K562 (cell line): ENCODE measurements at regions not wholly inside any gene's neighbourhood (a gene's known extent, or its start where the extent isn't known, plus 50 kb on each side); places are given as distances from the start of the nearest gene placed in this dataset.

Source experiments
- DPF2 ChIP-seq: fragments of 450-650 bp; IDR thresholded peaks from 2 replicates; pipeline ENCODE4 v1.6.1; 2016
- FOXA1 ChIP-seq: fragments of 450-650 bp; IDR thresholded peaks from 2 replicates; pipeline ENCODE4 v1.6.1; 2016; ENCODE audit warnings: mild to moderate bottlenecking, borderline replicate concordance
- FOXJ3 ChIP-seq: sonication (generic); formaldehyde crosslinking; IDR thresholded peaks from 2 replicates; pipeline ENCODE4 v1.4.0; 2020; ENCODE audit warnings: mild to moderate bottlenecking, missing genetic modification reagents
- HDAC1 ChIP-seq, 2 experiments: fragments of 450-650 bp; IDR thresholded peaks; 2 replicates each; pipeline ENCODE4 v1.6.1; 2016 to 2017; ENCODE audit warnings: inconsistent platforms in 1 of 2, mild to moderate bottlenecking in 1 of 2, moderate library complexity in 1 of 2
- HEY1 ChIP-seq: fragments of 250-450 bp; sonication (Bioruptor Pico); IDR thresholded peaks from 2 replicates; pipeline ENCODE4 v1.5.0; 2020; ENCODE audit warnings: mild to moderate bottlenecking, moderate library complexity, borderline replicate concordance
- HMGN3 ChIP-seq: IDR thresholded peaks from 2 replicates; pipeline ENCODE4 v1.6.1; 2011; ENCODE audit warnings: borderline replicate concordance, low read depth, mild to moderate bottlenecking, mixed read lengths, low read length; ENCODE audit not compliant: insufficient read length; ENCODE audit errors: extremely low read depth
- NCOA2 ChIP-seq, 2 experiments: fragments of 450-650 bp; IDR thresholded peaks; 2 replicates each; pipeline ENCODE4 v1.6.1; 2018; ENCODE audit warnings: mild to moderate bottlenecking in 2 of 2, moderate library complexity in 1 of 2; ENCODE audit not compliant: partially characterized antibody in 2 of 2
- PML ChIP-seq: IDR thresholded peaks from 2 replicates; pipeline ENCODE4 v1.6.1; 2012; ENCODE audit warnings: low read length, inconsistent platforms
- RAD51 ChIP-seq: fragments of 450-650 bp; IDR thresholded peaks from 2 replicates; pipeline ENCODE4 v1.7.1; 2016; ENCODE audit warnings: low read depth, mild to moderate bottlenecking, borderline replicate concordance
- RBM39 ChIP-seq: fragments of 200-400 bp; formaldehyde crosslinking; optimal IDR thresholded peaks from 2 replicates; pipeline ENCODE3; 2018; ENCODE audit warnings: low read depth, low read length
- RUNX1 ChIP-seq: sonication (generic); IDR thresholded peaks from 2 replicates; pipeline ENCODE4 v1.6.1; 2016; ENCODE audit warnings: antibody characterized with exemption, low read depth
- SP1 ChIP-seq: sonication (generic); formaldehyde crosslinking; IDR thresholded peaks from 2 replicates; pipeline ENCODE4 v1.8.1; 2022; ENCODE audit warnings: mild to moderate bottlenecking, missing genetic modification reagents
- TAF1 ChIP-seq: IDR thresholded peaks from 2 replicates; pipeline ENCODE4 v1.6.1; 2011; ENCODE audit warnings: mild to moderate bottlenecking, low read length, moderate library complexity; ENCODE audit not compliant: insufficient read depth, control insufficient read depth, severe bottlenecking; ENCODE audit errors: extremely low read depth
- TBP ChIP-seq: optimal IDR thresholded peaks from 2 replicates; pipeline ENCODE3; 2011; ENCODE audit warnings: low read depth, low read length, improper control_type of control experiment
- ZC3H11A ChIP-seq: IDR thresholded peaks from 2 replicates; pipeline ENCODE4 v1.6.1; 2012; ENCODE audit warnings: low read depth, low read length, improper control_type of control experiment
- ZNF384 ChIP-seq: IDR thresholded peaks from 2 replicates; pipeline ENCODE4 v1.6.1; 2012; ENCODE audit warnings: low read depth, low read length, improper control_type of control experiment
- ZNF41 ChIP-seq: fragments of 250-450 bp; sonication (Bioruptor Pico); conservative IDR thresholded peaks from 2 replicates; pipeline ENCODE4 v1.4.0; 2020; ENCODE audit warnings: mild to moderate bottlenecking
- ZNF76 ChIP-seq: fragments of 250-450 bp; sonication (Bioruptor Pico); IDR thresholded peaks from 2 replicates; pipeline ENCODE4 v1.4.0; 2020; ENCODE audit warnings: mild to moderate bottlenecking, moderate library complexity, borderline replicate concordance
- ZSCAN32 ChIP-seq: fragments of 450-650 bp; formaldehyde crosslinking; IDR thresholded peaks from 2 replicates; pipeline ENCODE4 v1.4.0; 2020; ENCODE audit warnings: mild to moderate bottlenecking, moderate library complexity
- TF ChIP-seq, protein P1 (sequence below): fragments of 250-450 bp; sonication (Bioruptor Pico); IDR thresholded peaks from 2 replicates; pipeline ENCODE4 v1.9.0; 2021; ENCODE audit warnings: mild to moderate bottlenecking, inconsistent platforms
- TF ChIP-seq, protein P2 (sequence below): fragments of 450-650 bp; IDR thresholded peaks from 2 replicates; pipeline ENCODE4 v1.6.1; 2018; ENCODE audit not compliant: partially characterized antibody
- TF ChIP-seq, protein P3 (sequence below): fragments of 250-450 bp; sonication (Bioruptor Pico); IDR thresholded peaks from 2 replicates; pipeline ENCODE4 v1.4.0; 2020

DNA sequence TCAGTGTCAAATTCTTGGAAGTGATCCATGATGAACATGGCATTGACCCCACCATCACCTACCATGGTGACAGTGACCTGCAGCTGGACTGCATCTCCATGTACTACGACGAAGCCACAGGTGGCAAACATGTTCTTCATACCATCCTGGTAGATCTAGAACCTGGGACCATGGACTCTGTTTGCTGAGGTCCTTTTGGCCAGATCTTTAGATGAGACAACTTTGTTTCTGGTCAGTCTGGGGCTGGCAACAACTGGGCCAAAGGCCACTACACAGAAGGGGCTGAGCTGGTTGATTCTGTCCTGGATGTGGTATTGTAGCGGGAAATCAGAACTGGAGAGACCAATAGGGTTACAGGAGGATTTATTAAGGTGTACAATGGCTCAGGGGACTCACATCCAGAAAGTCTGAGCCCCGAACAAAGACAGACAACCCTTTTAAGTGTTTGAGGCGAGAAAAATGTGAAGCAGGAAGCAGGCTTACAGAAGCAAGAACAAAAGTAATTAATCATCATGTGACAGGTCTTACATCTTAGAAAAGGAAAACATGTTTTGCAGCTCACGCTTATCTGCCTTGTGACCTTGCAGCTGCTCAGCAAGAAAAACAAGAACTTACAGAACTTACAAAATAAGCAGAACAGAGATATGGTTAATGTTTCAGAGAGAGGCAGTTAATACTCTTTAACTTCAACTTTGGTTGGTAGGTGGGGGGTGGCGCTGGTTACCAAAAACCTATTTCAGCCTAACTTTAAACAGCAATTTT is 58.8 kb upstream of the MOCS1 start (continued):
- TF ChIP-seq, protein P1, sequence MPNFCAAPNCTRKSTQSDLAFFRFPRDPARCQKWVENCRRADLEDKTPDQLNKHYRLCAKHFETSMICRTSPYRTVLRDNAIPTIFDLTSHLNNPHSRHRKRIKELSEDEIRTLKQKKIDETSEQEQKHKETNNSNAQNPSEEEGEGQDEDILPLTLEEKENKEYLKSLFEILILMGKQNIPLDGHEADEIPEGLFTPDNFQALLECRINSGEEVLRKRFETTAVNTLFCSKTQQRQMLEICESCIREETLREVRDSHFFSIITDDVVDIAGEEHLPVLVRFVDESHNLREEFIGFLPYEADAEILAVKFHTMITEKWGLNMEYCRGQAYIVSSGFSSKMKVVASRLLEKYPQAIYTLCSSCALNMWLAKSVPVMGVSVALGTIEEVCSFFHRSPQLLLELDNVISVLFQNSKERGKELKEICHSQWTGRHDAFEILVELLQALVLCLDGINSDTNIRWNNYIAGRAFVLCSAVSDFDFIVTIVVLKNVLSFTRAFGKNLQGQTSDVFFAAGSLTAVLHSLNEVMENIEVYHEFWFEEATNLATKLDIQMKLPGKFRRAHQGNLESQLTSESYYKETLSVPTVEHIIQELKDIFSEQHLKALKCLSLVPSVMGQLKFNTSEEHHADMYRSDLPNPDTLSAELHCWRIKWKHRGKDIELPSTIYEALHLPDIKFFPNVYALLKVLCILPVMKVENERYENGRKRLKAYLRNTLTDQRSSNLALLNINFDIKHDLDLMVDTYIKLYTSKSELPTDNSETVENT (CRISPR knock-in tag) = no peak
- TF ChIP-seq, protein P2, sequence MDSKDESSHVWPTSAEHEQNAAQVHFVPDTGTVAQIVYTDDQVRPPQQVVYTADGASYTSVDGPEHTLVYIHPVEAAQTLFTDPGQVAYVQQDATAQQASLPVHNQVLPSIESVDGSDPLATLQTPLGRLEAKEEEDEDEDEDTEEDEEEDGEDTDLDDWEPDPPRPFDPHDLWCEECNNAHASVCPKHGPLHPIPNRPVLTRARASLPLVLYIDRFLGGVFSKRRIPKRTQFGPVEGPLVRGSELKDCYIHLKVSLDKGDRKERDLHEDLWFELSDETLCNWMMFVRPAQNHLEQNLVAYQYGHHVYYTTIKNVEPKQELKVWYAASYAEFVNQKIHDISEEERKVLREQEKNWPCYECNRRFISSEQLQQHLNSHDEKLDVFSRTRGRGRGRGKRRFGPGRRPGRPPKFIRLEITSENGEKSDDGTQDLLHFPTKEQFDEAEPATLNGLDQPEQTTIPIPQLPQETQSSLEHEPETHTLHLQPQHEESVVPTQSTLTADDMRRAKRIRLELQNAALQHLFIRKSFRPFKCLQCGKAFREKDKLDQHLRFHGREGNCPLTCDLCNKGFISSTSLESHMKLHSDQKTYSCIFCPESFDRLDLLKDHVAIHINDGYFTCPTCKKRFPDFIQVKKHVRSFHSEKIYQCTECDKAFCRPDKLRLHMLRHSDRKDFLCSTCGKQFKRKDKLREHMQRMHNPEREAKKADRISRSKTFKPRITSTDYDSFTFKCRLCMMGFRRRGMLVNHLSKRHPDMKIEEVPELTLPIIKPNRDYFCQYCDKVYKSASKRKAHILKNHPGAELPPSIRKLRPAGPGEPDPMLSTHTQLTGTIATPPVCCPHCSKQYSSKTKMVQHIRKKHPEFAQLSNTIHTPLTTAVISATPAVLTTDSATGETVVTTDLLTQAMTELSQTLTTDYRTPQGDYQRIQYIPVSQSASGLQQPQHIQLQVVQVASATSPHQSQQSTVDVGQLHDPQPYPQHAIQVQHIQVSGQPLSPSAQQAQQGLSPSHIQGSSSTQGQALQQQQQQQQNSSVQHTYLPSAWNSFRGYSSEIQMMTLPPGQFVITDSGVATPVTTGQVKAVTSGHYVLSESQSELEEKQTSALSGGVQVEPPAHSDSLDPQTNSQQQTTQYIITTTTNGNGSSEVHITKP = no peak
- no peak for TF ChIP-seq HDAC1 (IDR thresholded peaks at IDR 0.05)
- TF ChIP-seq DPF2 = peak; percentile 88
- TF ChIP-seq, protein P3, sequence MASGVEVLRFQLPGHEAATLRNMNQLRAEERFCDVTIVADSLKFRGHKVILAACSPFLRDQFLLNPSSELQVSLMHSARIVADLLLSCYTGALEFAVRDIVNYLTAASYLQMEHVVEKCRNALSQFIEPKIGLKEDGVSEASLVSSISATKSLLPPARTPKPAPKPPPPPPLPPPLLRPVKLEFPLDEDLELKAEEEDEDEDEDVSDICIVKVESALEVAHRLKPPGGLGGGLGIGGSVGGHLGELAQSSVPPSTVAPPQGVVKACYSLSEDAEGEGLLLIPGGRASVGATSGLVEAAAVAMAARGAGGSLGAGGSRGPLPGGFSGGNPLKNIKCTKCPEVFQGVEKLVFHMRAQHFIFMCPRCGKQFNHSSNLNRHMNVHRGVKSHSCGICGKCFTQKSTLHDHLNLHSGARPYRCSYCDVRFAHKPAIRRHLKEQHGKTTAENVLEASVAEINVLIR (CRISPR knock-in tag) = 0 out of 2 replicates have a peak, but pooled peaks have one; percentile 19
- TF ChIP-seq FOXA1 = no peak
- no peak for TF ChIP-seq ZSCAN32 (CRISPR knock-in tag)
- TF ChIP-seq SP1 (CRISPR knock-in tag) = no peak
- TF ChIP-seq ZNF384 = no peak
- TF ChIP-seq HMGN3 = no peak
- TF ChIP-seq ZNF76 (CRISPR knock-in tag) = no peak
- no peak for TF ChIP-seq HEY1 (CRISPR knock-in tag)
- no peak for TF ChIP-seq ZC3H11A
- no peak for TF ChIP-seq FOXJ3
- TF ChIP-seq RAD51 = peak; percentile 22; the same call in 1 of the 2 replicates
- no peak for TF ChIP-seq TBP
- peak; percentile 70; the same call in 1 of the 2 replicates for TF ChIP-seq PML
- 0 out of 2 replicates have a peak, but pooled peaks have one; percentile 20 for TF ChIP-seq ZNF41 (CRISPR knock-in tag)
- no peak for TF ChIP-seq RUNX1
- TF ChIP-seq NCOA2 (IDR thresholded peaks at IDR 0.05; ENCODE audit: partially characterized antibody in 2 of 2) = no peak
- TF ChIP-seq TAF1 = no peak
- no peak for TF ChIP-seq RBM39
